SK-N-SH (cell line): ENCODE measurements at regions not wholly inside any gene's neighbourhood (a gene's known extent, or its start where the extent isn't known, plus 50 kb on each side); places are given as distances from the start of the nearest gene placed in this dataset.
"Not testable (repeated sequence)": the region's sequence is repeated elsewhere in the genome, so short reads cannot be mapped to it uniquely, and the experiment has no call there.

ENCODE experiments used
- CHD2 ChIP-seq: fragments of 150-350 bp; IDR thresholded peaks from 2 replicates; pipeline ENCODE4 v1.6.1; 2018; ENCODE audit warnings: low read length; ENCODE audit not compliant: partially characterized antibody
- CTCF ChIP-seq: fragments of 200-600 bp; sonication (generic); IDR thresholded peaks from 2 replicates; pipeline ENCODE4 v1.6.1; 2017; ENCODE audit warnings: antibody characterized with exemption, mild to moderate bottlenecking, moderate library complexity
- EP300 ChIP-seq, 2 experiments: IDR thresholded peaks; 2 replicates each; pipeline versions ENCODE4 v1.4.0 to v1.6.1; 2012; ENCODE audit warnings: borderline replicate concordance in 1 of 2, low read depth in 1 of 2, low read length in 1 of 2
- GABPA ChIP-seq: IDR thresholded peaks from 2 replicates; pipeline ENCODE4 v1.4.0; 2012; ENCODE audit warnings: low read depth, mild to moderate bottlenecking
- MEF2A ChIP-seq: IDR thresholded peaks from 2 replicates; pipeline ENCODE4 v1.4.0; 2012; ENCODE audit warnings: low read depth, borderline replicate concordance
- MXI1 ChIP-seq: IDR thresholded peaks from 2 replicates; pipeline ENCODE4 v1.6.1; 2012; ENCODE audit warnings: mild to moderate bottlenecking, low read depth, low read length, improper control_type of control experiment
- PBX3 ChIP-seq: IDR thresholded peaks from 2 replicates; pipeline ENCODE4; 2012
- POLR2AphosphoS5 ChIP-seq: IDR thresholded peaks from 2 replicates; pipeline ENCODE4 v1.6.1; 2012; ENCODE audit warnings: low read depth, low read length
- REST ChIP-seq: IDR thresholded peaks from 2 replicates; pipeline ENCODE4 v1.6.1; 2012; ENCODE audit warnings: mild to moderate bottlenecking, low read depth, low read length, moderate library complexity
- USF1 ChIP-seq: IDR thresholded peaks from 2 replicates; pipeline ENCODE4 v1.4.0; 2012; ENCODE audit warnings: low read depth, borderline replicate concordance

GRCh38 chr16:29155866-29156200 is 171.0 kb downstream of the LAT start:
- not testable (repeated sequence) for TF ChIP-seq USF1; PBX3; MEF2A; CTCF; EP300 (IDR thresholded peaks at IDR 0.05; ENCODE audit: borderline replicate concordance in 1 of 2, low read depth in 1 of 2, low read length in 1 of 2); MXI1; POLR2AphosphoS5; CHD2; GABPA; REST
